ENCODE measurements at regions not wholly inside any gene's neighbourhood (a gene's known extent, or its start where the extent isn't known, plus 50 kb on each side); places are given as distances from the start of the nearest gene placed in this dataset.

DNA sequence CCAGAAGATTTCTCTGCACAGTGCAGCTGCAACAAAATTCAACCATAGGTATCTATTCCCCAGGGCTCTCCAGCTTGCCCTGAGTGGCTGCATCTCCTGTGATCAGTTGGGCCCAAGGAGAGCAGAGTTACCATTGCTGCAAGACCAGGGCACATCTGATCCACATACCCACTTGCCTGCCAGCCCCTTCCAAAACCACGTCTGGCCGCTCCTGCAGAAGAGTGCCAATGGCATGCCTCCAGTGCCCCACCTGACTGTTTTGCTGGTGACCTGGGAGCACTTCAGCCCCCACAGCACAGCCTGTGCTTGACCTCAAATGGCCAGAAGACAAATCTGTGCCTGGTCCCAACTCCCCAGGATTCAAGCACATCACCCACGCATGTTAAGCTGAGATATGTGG lies 526.1 kb upstream of the GBE1 start:
- no peak for DNase-seq (ENCODE audit: low read depth)

DNA sequence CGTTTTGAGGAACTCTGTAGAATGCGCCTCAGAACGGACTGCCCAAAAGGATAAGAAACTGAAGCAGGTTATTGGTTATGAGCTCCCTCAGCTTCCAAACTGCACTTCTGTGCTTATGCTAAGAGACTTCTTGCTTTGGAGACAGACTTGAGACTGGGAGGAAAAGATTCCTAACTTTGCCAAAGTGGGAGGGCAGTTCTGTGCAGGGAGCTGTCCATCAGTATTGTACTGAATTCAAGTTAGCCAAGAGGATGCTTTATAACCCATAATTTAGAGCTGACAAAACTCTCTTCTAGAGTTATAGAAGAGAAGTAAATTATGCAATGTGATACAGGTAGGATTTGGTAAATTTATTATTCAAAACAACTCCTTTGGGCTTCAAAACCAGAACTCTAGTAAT lies 519.8 kb upstream of the GBE1 start:
- DNase-seq (ENCODE audit: low read depth) = no peak

DNA sequence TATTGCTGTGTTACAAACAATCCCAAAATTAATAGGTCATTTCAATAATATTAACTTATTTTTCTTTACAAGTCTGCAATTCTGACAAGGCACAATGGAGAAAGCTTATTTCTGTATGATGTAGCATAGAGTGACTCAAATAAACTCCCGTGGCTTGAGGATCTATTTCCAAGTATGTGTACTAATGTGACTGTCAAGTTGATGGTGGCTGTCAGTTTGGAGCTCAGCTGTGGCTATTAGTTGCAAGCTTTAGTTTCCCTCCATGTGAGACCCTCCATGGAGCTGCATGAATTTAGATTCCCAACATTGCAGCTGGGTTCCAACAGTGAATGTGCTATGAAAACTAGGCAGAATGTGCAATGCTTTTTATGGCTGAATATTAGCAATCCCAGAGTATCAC lies 515.5 kb upstream of the GBE1 start:
- no peak for DNase-seq (ENCODE audit: low read depth)

DNA sequence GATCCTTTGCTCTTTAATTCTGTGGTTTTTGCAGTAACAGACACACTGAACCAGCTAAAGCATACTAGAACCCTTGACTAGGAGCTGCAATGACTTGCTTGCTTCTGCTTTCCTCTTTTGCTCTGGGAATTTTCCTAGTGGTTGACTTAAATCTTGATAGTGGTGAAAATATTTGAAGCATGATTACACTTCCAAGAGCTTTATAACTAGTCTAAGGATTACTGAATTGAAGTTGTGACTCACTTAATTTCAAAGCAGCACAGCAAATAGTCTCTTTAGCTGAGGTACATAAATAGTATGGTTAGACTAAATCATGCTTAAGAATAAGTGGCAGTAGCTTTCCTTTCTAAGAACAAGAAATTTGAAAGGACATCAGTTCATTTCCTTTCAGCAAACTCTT lies 513.5 kb upstream of the GBE1 start:
- DNase-seq (ENCODE audit: low read depth) = no peak

DNA sequence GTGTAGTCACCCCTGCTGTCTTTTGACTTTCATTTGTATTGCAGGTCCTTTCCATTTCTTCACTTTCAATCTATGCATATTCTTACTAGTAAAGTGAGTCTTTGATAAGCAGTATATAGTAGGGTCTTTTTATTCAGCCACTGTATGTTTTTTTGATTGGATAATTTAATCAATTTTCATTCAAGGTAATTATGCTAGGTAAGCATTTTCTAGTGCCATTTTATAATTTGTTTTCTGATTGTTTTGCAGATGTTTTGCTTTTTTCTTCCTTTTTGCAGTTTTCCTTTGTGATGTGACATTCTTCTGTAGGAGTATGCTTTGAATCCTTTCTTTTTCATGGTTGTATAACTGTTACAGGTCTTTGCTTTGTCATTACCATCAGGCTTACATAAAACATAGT lies 504.3 kb upstream of the GBE1 start:
- DNase-seq (ENCODE audit: low read depth) = no peak

DNA sequence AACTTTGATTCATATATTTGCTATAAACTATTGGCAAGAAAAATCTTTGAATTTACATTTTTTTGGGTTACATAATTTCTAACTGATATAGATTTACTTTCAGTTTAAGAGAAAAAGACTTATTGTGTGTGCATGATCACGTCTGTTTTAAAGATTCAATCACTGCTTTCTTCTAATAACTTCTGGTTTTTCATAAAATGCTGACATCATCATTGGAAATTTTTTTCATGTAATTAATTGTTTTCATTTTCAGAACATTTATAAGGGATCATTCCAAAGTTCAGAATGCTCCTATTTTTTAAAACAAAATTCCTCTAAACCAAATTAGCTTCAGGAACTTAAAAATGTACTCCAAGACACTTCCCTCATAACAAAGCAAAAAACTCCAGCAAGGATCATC lies 500.7 kb upstream of the GBE1 start:
- DNase-seq (ENCODE audit: low read depth) = no peak

DNA sequence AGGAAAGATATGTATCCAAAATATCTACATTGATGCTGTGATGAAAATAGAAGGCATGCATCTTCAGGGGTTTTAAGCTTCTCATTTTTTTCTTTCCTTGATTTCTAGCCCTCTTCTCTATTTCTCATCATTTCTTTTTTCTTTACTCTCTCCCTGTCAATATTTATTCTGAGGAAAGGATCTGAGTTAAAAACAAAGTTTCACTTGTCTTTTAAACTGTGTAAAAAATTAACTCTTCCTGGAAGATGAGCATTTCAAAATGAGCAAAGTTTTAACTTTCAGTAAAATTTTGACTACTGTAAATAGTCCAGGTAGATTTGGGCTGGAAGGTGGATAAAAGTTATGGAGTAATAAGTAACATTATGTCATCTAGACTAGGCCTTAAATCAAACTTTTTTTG lies 500.2 kb upstream of the GBE1 start:
- no peak for DNase-seq (ENCODE audit: low read depth)

DNA sequence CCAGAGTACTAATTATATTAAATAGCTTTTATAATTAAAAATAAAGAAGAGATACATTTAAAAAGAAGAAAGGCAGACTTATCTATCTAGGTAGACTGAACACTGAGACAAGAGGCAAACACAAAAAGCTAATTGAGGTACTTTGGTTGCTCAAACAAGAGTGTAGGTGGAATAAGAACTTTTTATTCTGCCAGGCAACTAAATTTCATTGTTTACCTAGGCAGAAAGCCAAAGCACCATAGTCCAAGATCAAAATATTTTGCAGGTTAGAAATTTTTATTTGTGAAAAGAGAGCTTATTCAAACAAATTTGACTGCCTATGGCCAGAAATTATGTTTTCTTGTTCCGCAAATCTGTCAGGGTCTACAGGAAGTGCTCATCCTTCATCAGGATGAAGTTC lies 499.6 kb upstream of the GBE1 start:
- no peak for DNase-seq (ENCODE audit: low read depth)

DNA sequence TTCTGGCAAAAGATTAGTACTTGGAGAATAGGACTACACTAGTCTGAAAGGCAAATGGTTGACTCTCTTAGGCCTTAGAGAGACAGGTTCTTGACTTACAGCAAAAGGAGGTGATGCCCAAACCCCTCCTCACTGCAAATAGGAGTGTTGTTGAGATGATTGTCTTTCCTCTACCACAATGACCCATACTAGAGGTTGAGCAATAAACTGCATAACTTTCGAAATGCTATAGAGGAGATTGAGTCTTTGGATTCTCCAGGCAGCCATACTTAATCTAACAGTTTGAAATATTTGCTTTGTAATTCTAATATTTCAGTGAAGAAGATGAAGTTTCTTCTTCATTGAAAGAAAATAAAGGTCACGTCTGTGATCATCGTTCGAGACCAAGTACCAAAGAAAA lies 498.5 kb upstream of the GBE1 start:
- no peak for DNase-seq (ENCODE audit: low read depth)

DNA sequence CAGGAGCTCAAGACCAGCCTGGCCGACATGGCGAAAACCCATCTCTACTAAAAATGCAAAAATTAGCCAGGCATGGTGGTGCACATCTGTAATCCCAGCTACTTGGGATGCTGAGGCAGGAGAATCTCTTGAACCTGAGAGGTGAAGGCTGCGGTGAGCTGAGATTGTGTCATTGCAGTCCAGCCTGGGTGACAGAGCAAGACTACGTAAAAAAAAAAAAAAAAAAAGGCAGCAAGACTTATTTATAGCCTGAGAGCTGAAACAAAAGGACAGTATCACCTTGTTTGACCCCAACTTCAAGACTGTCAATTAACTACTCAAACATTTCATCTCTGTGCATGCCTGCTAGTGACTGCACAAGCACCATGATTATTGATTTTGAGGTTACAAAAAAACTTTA lies 478.9 kb upstream of the GBE1 start:
- no peak for DNase-seq (ENCODE audit: low read depth)

DNA sequence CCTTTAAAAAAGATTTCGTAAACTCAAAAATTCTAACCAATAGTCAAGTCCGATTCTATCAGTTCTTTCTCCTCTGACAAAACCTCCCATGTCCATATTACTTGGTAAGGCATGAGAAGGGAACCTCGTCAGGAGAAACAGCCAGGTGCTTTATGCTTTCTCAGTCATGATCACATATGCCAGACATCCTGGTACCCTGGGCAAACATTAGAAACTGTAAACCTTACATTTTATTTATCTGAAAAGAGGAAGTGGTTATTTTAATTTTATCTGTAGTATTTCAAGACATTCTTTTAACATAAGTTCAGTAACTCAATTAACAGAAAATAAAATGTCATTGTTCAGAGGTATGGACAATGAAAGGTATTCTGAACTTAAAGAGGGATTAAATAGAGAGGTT lies 474.8 kb upstream of the GBE1 start:
- DNase-seq (ENCODE audit: low read depth) = no peak

DNA sequence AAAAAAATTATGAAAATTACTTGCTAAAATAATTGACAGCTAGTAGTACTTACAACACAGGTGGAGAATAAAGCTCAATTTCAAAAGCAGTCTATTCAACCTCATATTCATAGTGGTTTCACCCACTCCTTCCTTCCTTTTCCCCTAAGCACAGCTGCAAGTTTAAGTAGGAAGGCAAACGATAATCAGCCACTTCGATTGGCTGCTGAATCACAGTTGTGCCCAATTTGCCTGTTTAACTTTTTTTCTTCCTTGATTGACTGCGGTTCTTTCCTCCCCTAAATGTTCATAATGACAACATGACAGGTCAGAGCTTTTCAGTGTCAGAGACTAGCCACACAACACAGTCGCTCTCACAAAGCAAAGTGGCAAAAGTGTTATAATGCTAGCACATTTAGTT lies 468.0 kb upstream of the GBE1 start:
- no peak for DNase-seq (ENCODE audit: low read depth)

DNA sequence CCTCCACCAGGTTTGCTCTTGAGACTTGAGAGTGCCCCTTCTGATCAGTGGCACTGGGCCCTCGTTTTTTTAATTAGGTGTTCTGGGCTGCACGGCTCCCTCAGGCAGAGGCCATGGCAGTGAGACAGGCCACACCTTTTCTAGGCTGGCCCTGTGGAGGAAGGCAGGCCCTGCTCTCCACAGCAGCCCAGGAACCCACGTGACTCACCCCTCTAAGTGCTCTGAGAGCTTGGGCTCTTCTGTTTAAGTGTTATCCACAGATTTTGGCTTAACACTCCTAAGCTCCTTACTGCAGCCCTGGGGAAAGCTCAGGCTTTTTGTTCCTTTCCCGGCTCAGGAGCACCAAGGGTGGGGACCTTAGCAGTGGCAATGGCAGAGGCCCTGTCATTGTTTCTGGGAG lies 463.2 kb upstream of the GBE1 start:
- no peak for DNase-seq (ENCODE audit: low read depth)

DNA sequence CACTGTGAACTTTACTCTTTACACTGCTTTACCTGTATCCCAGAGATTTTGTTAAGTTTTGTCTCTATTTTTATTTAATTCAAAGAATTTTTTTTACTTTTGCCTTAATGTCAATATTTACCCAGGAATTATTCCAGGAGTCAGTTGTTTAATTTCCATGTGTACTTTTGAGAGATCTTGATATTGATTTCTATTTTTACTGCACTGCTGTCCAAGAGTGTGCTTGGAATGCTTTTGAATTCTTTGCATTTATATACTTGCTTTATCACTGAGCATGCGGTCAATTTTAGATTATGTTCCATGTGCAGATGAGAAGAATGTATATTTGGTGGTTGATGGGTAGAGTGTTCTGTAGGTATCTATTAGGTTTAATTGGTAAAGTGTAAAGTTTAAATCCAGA lies 461.0 kb upstream of the GBE1 start:
- no peak for DNase-seq (ENCODE audit: low read depth)

DNA sequence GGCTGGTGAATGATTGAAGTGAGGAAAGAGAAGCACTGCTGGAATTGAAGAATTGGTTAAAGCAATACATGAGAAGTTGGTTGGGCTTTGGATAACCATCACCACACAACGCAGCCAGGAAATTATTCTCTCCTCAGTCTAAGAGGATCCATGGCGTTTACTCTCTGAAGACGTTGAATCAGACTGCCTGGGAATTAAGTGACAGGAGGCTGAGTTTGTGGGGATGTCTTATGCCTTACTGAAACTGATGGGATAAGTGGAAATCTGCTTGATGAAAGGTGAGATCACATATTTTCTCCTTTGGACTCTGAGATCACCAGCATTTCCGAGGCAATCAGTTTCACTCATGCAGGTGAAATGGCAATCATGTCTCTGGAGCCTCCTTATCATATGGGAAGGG lies 456.1 kb upstream of the GBE1 start:
- DNase-seq (ENCODE audit: low read depth) = no peak

DNA sequence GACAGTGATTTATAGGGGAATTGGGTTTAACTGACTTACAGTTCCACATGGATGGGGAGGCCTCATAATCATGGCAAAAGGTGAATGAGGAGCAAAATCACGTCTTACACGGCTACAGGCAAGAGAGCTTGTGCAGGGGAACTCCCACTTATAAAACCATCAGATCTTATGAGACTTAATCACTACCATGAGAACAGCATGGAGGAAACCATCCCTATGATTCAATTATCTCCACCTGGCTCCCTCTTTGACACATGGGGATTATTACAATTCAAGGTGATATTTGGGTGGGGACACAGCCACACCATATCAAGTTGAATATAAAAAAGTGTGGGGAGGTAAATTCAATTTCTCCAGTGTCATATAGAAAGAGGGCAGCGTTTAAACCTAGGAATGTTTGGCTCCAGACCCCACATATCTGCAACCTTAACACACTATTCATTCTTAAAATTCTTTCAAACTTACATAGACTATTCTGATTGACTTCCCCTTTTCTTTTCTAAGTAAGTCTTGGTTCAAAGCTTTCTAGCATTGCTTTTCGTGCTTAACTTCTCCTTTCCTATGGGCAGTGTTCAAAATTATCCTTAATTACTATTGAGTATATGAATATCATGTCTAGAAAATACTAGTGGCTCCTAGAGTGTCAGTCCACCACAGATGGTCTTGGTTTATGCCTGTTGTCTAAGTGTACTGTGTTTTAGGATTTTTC lies 446.7 kb upstream of the GBE1 start:
- DNase-seq (ENCODE audit: low read depth) = no peak

DNA sequence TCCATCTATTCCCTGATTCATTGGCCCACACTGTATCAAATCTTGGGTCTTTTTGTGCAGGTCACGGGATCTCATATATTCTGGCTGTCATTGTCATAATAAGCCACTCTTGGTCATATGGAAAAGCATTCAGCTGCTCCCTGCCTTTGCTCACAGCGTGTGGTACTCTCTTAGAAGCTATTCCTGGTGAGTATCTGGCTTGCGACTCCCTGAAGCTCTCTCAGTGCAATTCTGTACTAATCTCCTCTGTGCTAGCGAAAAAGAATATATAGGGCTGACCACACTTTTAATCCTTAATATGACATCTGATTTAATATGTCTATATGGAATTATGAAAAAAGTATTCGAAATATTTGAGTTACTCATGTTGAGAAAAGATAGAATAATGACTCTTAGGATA lies 440.8 kb upstream of the GBE1 start:
- DNase-seq (ENCODE audit: low read depth) = no peak

DNA sequence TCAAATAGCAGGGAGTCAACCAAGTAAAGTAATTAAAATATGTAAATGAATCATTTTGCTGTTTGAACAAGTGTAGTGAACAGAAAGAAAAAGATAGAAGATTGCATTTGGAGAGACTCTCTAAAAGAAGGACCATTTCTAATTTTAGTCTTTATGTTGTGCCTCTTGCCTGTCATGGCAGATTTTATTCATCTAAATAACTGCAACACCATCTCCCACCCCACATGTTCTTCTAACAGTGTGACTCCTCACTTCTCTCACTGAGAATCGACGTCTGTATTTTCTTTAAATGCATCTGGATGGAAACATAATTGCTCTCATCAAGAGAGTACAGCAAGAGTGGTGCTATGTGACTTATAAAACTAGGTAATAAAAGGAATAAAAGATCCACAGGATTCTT lies 439.9 kb upstream of the GBE1 start:
- DNase-seq (ENCODE audit: low read depth) = no peak

DNA sequence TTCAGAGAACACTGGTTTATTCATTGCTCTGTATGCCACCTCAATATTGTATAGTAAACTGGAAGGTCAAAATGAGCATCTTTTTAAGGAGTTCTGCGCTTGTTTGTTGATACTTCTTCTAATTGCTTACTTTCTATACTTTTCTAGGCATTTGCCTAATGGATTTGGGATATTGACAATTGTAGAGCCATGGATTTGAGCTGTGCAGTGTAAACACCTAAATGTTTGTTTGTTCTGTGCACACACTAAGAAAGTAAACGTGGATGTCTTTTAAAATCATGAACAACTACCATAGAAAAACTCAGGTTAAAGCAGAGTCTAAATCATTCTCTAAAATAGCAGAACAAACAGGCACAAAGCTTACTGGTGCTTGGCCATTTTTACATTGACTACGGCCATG lies 436.6 kb upstream of the GBE1 start:
- DNase-seq (ENCODE audit: low read depth) = no peak

DNA sequence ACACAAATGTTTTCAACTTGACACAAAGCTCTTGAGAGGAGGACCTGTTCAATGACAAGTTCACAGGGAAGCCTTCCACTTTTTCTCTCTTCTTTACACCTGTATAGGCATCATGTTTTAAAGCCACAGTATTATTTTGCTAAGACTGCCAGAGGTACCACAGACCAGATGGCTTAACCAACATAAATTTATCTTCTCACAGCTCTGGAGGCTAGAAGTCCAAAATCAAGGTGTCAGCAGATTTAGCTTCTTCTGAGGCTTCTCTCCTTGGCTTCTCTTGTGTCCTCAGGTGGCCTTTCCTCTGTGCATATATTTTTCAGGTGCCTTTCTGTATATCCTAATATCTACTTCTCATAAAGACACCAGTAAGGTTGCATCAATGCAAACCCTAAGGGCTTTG lies 435.2 kb upstream of the GBE1 start:
- DNase-seq (ENCODE audit: low read depth) = no peak

DNA sequence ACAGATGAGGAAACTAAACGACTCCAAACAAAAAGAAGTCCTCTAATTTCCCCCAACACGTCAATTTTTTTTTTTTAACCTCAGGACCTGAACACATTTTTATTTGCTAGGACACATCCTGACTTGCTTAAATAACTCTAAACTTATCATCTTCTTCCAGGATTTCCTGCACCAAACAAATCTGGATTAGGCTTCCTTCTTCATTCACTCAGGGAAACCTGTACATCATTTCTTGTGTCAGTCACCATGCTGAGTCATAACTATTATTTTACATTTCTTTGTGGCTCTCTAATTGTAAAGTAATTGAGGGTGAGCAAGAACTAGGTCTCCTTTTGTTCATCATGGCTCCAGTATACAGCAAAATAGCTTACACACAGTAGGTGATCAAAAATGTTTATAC lies 433.4 kb upstream of the GBE1 start:
- DNase-seq (ENCODE audit: low read depth) = no peak

DNA sequence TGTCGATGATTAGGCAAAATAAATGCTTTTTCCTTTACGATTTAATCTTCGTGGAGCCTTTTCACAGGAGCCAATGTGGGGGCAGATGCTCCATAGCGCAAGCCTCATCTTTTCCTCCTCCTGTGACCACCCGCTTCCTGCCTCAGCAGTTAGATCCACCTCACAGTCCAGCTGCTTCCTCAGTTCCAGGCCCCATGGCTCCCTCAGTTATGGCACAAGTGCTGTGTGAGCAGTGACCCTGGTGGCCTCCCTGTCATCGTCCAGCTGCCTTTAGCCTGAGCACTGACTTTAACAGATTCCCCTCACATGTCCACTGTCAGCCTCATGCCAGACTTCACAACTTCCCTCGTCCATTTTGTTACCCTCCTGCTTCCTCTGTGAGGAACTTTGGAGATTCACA lies 424.6 kb upstream of the GBE1 start:
- DNase-seq (ENCODE audit: low read depth) = no peak

DNA sequence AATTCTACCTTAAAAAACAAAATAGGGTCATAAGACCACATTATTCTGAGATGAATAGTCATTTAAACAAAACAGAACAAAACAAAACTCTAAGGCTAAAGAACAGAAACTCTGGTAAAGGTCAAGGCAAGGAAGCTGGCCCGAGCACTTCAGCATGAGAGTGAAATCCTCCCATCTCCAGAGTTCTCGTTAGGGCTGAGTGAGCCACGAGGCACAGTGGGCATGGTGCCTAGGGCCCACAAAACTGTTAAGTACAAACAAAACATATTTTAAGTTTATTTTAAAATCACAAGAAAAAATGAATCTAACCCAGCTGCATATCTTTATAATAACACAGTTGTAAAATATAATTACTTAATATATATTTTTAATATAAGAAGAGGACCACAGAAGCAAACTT lies 417.8 kb upstream of the GBE1 start:
- DNase-seq (ENCODE audit: low read depth) = no peak

DNA sequence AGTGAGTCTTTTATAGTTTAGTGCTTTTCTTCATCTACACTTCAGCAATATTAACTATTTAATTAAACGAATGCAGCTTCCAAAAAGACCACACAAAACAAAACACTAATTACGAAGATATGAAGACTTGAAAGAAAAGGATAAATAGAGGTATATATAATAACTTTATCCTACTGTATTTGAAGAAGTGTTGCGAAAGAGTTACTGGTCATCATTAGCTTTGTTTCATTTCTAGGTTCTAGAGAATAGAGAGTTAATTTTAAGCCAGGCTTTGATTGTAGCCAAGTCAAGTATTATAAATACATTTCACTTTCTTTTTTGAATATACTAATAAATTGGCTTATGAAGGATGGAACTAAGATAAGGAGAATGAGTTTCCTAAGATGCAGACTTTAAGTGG lies 416.8 kb upstream of the GBE1 start:
- no peak for DNase-seq (ENCODE audit: low read depth)

DNA sequence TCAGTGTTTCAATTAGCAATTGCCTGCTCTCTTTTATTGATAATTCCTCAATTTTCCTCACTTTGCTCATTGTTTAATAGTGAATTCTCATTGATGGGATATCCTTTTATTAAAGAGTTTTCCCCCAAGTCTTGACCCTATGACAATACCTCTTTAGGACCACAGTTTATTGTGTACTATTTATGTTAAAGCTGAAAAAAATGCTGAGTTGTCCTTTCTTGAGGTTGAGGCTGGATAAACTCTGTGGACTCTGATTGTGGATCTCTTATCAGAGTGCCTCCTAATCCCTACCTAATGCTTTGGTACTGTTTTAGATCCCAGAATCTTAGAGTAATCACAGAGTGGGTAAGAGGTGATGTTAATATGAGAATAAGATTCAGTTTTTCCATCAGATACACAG lies 416.3 kb upstream of the GBE1 start:
- DNase-seq (ENCODE audit: low read depth) = no peak
